Peyer's patch (tissue), 4 donors: ENCODE measurements at regions not wholly inside any gene's neighbourhood (a gene's known extent, or its start where the extent isn't known, plus 50 kb on each side); places are given as distances from the start of the nearest gene placed in this dataset.

ENCODE experiments used
- CTCF ChIP-seq, 6 experiments: fragments of 450-650 bp in 4 of 6; fragments of 200-600 bp in 2 of 6; sonication (generic) in 1 of 6; IDR thresholded peaks; one replicate each; pipeline ENCODE4 v1.5.1; 2017 to 2019; ENCODE audit warnings: antibody characterized with exemption in 6 of 6, mild to moderate bottlenecking in 3 of 6, moderate library complexity in 1 of 6
- POLR2A ChIP-seq, 2 donors: fragments of 450-650 bp; IDR thresholded peaks; one replicate each; pipeline ENCODE4 v1.5.1; 2017; ENCODE audit warnings: antibody characterized with exemption in 2 of 2, mild to moderate bottlenecking in 2 of 2, moderate library complexity in 2 of 2

- TF ChIP-seq CTCF (IDR thresholded peaks at IDR 0.05) (no peak), POLR2A (IDR thresholded peaks at IDR 0.05) (no peak)
These were observed 291.4 kb downstream of the IRX2 start for GRCh38 chr5:2460098-2460497.
